Lower lobe of right lung (tissue), 2 donors: ENCODE measurements at regions not wholly inside any gene's neighbourhood (a gene's known extent, or its start where the extent isn't known, plus 50 kb on each side); places are given as distances from the start of the nearest gene placed in this dataset.
A peak's percentile ranks its signal among the peaks of the same experiment; 100 is the strongest.

Experiments
- ATAC-seq, 2 donors: fragments of 200-7000 bp; cut with Tn5 transposase; one replicate each; pipeline ENCODE4 v1.9.1; 2020 to 2022; ENCODE audit warnings: mild to moderate bottlenecking in 2 of 2, moderate library complexity in 2 of 2
- DNase-seq: peaks from one replicate; pipeline ENCODE4 v3.0.0-alpha.2; 2020
- H3K27ac ChIP-seq: fragments of 200-600 bp; one replicate; pipeline ENCODE4 v1.8.0; 2022
- H3K27me3 ChIP-seq: fragments of 200-600 bp; one replicate; pipeline ENCODE4 v1.8.0; 2022; ENCODE audit warnings: low read depth
- H3K36me3 ChIP-seq: fragments of 200-600 bp; one replicate; pipeline ENCODE4 v1.8.0; 2022; ENCODE audit warnings: mild to moderate bottlenecking
- H3K4me1 ChIP-seq: fragments of 200-600 bp; one replicate; pipeline ENCODE4 v1.8.0; 2022
- H3K4me3 ChIP-seq: fragments of 200-600 bp; one replicate; pipeline ENCODE4 v1.8.0; 2022; ENCODE audit warnings: mild to moderate bottlenecking
- H3K9me3 ChIP-seq: fragments of 200-600 bp; one replicate; pipeline ENCODE4 v1.8.0; 2022
- CTCF ChIP-seq: fragments of 200-600 bp; IDR thresholded peaks from one replicate; pipeline ENCODE4 v1.8.0; 2022; ENCODE audit warnings: antibody characterized with exemption, mild to moderate bottlenecking
- intact Hi-C: fragments of 100-400 bp; cut with DNase I; formaldehyde crosslinking; loops from one replicate; pipeline ENCODE4 v1.11.0; 2022
- donor health status: DM: no; HTN: yes; CAD: no; lungs with severe emphysema.

DNA sequence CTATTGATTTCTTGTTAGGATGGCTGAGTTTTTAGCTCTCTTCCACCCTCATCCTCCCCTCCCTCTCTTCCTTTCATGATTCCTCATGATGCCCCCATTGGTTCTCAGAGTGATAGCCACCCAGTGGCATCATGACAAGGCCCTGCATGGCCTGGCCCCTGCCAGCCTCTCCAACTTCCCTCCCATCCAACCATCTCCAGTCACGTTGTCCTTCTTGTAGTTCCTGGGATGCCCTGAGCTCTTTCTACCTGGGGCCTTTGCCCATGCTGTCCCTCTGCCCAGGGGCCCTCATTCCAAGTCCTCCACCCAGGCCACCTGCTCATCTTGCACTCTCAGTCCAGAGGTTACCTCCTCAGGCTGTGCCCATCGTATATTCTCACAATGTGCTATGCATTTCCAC is 247.5 kb downstream of the TFCP2L1 start:
- no peak overlapping the region for H3K4me3 ChIP-seq
- no peak for ATAC-seq
- TF ChIP-seq CTCF = no peak
- DNase-seq = no peak
- no peak overlapping the region for H3K27ac ChIP-seq
- no peaks in the 10 kb centered on the region for H3K36me3 ChIP-seq
- no peaks in the 10 kb centered on the region for H3K9me3 ChIP-seq
- no peaks in the 10 kb centered on the region for H3K4me1 ChIP-seq
- intact Hi-C loops = no loop called here
- peaks cover 4% of the 10 kb centered on the region for H3K27me3 ChIP-seq

DNA sequence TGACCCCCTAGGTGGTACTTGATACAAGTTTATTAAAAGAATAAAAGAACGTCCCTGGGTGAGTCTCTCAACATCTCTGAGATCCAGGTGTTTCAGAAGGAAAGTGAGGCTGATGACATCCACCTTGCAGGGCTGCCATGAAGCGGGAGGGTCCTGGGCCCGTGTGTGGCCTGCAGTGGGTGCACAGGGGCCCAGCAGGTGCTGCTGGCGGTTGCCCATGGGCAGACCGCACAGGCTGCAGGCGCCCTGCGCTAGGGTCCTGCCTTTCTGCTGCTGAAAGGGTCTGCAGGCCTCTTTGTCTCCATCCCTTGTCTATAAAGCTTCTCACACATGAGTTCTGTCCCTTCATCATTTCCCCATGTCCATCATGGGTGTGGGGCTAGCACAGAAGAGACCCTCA is 247.0 kb downstream of the TFCP2L1 start:
- TF ChIP-seq CTCF = no peak
- H3K27ac ChIP-seq = no peak overlapping the region
- H3K4me1 ChIP-seq = no peaks in the 10 kb centered on the region
- no peaks in the 10 kb centered on the region for H3K36me3 ChIP-seq
- DNase-seq (no peak), ATAC-seq (no peak)
- no peak overlapping the region for H3K4me3 ChIP-seq
- intact Hi-C loops = no loop called here
- no peaks in the 10 kb centered on the region for H3K9me3 ChIP-seq
- H3K27me3 ChIP-seq = peaks cover 6% of the 10 kb centered on the region

DNA sequence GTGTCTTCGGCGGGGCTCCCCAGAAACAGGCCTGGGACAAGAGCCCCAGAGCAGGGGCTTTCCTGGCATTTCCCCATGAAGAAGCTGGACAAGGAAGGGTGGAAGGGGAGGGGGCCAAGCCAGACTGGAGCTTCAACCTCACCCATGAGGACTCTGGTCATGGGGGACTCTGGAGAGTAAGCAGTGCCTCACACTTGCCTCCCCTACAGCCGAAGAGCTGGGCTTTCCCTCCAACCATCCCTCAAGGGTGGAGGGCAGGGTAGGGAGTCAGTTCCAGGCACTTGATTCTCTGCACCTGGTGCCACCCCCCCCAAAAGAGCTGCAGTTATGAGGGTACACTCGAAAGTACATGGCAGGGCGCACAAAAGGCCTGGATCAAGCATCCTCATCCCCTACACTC is 246.6 kb downstream of the TFCP2L1 start:
- intact Hi-C loops = no loop called here
- H3K9me3 ChIP-seq = no peaks in the 10 kb centered on the region
- H3K27ac ChIP-seq = no peak overlapping the region
- H3K27me3 ChIP-seq = peaks cover 6% of the 10 kb centered on the region
- H3K36me3 ChIP-seq = no peaks in the 10 kb centered on the region
- ATAC-seq (peak in 1 of 2 donors; percentile 6), DNase-seq (no peak)
- H3K4me1 ChIP-seq = no peaks in the 10 kb centered on the region
- no peak for TF ChIP-seq CTCF
- H3K4me3 ChIP-seq = no peak overlapping the region

DNA sequence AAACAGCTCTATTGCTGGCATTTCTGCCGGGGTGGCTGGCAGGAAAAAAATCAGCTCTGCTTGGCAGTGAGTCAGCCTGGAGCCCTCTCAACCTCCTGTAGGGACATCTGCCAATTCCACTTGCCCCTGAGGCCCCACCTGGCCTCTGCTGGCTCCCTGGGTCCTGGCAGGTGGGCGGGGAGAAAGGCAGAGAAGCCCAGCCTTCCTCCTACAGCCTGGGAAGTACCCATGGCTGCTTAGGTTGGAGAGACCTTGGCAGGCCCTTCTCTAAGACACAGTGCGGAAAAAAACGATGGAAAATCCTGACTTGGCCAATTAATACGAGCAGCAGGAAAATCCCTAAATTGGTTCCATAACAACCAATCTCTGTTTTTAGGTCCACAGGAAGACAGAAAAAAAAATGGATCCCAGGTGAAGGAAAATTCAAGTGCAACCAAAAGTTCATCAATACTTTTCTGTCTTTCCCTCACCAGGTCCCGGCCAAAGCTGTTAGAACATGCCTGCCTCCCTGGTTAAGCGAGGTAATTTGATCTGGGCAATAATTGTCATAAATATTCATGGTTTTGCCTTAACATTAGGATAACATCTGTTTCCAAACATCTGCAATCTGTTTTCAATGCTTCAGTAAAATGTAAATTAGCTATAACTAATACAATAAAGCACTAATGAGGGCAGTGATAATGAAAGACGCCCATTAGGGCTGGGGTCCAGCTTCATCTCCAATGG is 245.9 kb downstream of the TFCP2L1 start:
- Histone ChIP-seq H3K36me3 (no peaks in the 10 kb centered on the region), H3K4me1 (no peaks in the 10 kb centered on the region), H3K4me3 (no peak overlapping the region), H3K27me3 (peaks cover 6% of the 10 kb centered on the region), H3K9me3 (no peaks in the 10 kb centered on the region), H3K27ac (no peak overlapping the region)
- TF ChIP-seq CTCF = no peak
- DNase-seq (peak; percentile 76), ATAC-seq (peak; percentile 80 to 83)
- intact Hi-C loops = no loop called here

DNA sequence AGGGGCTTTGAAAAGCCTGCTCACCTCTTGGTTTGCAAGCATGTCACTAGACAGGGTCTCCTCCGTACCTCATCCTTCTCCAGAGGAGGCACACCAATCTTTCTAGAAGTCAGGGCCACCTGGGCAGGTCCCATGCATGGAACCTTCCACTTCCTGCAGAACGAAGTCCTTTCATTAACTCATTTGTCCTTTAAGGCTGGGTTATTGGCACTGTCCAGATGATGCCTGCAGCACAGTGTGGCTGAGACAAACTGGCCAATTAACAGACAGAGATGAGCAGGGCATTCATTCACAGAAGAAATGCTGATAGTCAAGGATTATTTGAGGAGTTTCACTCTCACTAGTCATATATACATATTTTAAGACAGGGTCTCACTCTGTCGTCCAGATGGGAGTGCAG is 245.3 kb downstream of the TFCP2L1 start:
- peaks cover 6% of the 10 kb centered on the region for H3K27me3 ChIP-seq
- no peak overlapping the region for H3K4me3 ChIP-seq
- no peak for TF ChIP-seq CTCF
- no peaks in the 10 kb centered on the region for H3K36me3 ChIP-seq
- ATAC-seq (no peak), DNase-seq (no peak)
- H3K27ac ChIP-seq = no peak overlapping the region
- intact Hi-C loops = no loop called here
- H3K4me1 ChIP-seq = no peaks in the 10 kb centered on the region
- no peaks in the 10 kb centered on the region for H3K9me3 ChIP-seq
